Right atrium auricular region (tissue), 2 donors: ENCODE measurements at regions not wholly inside any gene's neighbourhood (a gene's known extent, or its start where the extent isn't known, plus 50 kb on each side); places are given as distances from the start of the nearest gene placed in this dataset.

Experiments
- DNase-seq: peaks from one replicate; pipeline ENCODE4 v3.0.0-alpha.2; 2019; ENCODE audit warnings: low spot score
- H3K27ac ChIP-seq, 2 donors: fragments of 200-600 bp; sonication (generic); 1 replicate in 1 of 2; 2 replicates in 1 of 2; pipeline ENCODE4 v1.5.1; 2016 to 2019
- H3K27me3 ChIP-seq, 2 donors: fragments of 200-600 bp; sonication (generic); one replicate each; pipeline versions ENCODE4 v1.5.1 to v1.6.0; 2017 to 2019
- H3K36me3 ChIP-seq: fragments of 200-600 bp; sonication (generic); one replicate; pipeline ENCODE4 v1.5.1; 2016
- H3K4me1 ChIP-seq, 2 donors: fragments of 200-600 bp; sonication (generic); one replicate each; pipeline versions ENCODE4 v1.5.1 to v1.6.0; 2017 to 2019
- H3K4me3 ChIP-seq, 2 donors: fragments of 200-600 bp; sonication (generic); 1 replicate in 1 of 2; 2 replicates in 1 of 2; pipeline ENCODE4 v1.5.1; 2017 to 2019; ENCODE audit warnings: mild to moderate bottlenecking in 1 of 2, moderate library complexity in 1 of 2
- H3K9me3 ChIP-seq, 2 donors: fragments of 200-600 bp; sonication (generic); one replicate each; pipeline ENCODE4 v1.5.1; 2019
- TF ChIP-seq, protein P1 (sequence below), 2 donors: fragments of 200-600 bp; sonication (generic); IDR thresholded peaks; one replicate each; pipeline ENCODE4 v1.5.1; 2019; ENCODE audit warnings: antibody characterized with exemption in 2 of 2

GRCh38 chr12:127860536-127860935 lies 406.4 kb upstream of the TMEM132C start:
- H3K4me3 ChIP-seq: no peak overlapping the region
- peaks cover 0 to 5% of the 10 kb centered on the region in 2 donors for H3K9me3 ChIP-seq
- no peaks in the 10 kb centered on the region for H3K4me1 ChIP-seq
- no peak for DNase-seq
- TF ChIP-seq, protein P1, sequence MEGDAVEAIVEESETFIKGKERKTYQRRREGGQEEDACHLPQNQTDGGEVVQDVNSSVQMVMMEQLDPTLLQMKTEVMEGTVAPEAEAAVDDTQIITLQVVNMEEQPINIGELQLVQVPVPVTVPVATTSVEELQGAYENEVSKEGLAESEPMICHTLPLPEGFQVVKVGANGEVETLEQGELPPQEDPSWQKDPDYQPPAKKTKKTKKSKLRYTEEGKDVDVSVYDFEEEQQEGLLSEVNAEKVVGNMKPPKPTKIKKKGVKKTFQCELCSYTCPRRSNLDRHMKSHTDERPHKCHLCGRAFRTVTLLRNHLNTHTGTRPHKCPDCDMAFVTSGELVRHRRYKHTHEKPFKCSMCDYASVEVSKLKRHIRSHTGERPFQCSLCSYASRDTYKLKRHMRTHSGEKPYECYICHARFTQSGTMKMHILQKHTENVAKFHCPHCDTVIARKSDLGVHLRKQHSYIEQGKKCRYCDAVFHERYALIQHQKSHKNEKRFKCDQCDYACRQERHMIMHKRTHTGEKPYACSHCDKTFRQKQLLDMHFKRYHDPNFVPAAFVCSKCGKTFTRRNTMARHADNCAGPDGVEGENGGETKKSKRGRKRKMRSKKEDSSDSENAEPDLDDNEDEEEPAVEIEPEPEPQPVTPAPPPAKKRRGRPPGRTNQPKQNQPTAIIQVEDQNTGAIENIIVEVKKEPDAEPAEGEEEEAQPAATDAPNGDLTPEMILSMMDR (IDR thresholded peaks at IDR 0.05): no peak
- no peak overlapping the region for H3K27ac ChIP-seq
- no peaks in the 10 kb centered on the region for H3K27me3 ChIP-seq
- no peaks in the 10 kb centered on the region for H3K36me3 ChIP-seq

DNA sequence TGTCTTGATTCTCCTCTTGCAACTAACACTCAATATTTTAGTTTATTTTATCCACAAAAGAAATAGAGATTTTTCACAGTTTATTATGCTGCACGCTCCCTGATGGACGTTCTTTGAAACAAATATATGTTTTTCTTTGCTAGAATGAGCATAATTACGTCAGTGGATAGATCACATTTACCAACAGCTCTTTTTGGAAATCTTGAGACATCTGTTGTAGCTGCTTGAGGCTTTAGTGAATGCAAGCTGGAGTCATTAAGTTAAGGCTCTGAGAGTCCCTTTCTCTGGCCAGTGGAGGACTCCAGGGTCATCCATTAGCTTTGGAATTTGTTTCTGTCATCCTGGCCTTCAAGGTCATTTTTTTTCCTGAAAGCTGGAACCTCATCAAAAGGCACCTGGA lies 405.6 kb upstream of the TMEM132C start:
- Histone ChIP-seq H3K4me1 (no peaks in the 10 kb centered on the region), H3K36me3 (no peaks in the 10 kb centered on the region), H3K27me3 (no peaks in the 10 kb centered on the region), H3K4me3 (no peak overlapping the region), H3K9me3 (peaks cover 0 to 10% of the 10 kb centered on the region in 2 donors), H3K27ac (no peak overlapping the region)
- DNase-seq: no peak
- TF ChIP-seq, protein P1 (IDR thresholded peaks at IDR 0.05): no peak

DNA sequence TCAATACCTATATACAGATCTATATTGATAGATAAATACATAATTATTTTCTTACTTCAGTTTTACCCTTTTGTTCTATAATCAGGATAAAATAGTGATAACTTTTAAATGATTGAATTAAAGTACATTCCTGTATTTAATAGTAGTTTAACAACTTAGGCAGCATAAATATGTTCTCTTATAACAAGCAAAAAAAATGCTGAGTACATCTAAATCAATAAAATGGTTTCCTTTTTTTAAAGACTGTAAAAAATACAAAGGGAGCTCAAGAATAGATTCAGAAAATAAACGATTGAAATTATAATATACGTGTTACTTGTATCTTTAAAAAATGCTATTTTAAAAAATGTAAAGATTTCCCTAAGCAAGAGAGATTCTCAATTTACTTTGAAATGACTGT lies 393.7 kb upstream of the TMEM132C start:
- DNase-seq: no peak
- Histone ChIP-seq H3K36me3 (no peaks in the 10 kb centered on the region), H3K9me3 (no peaks in the 10 kb centered on the region), H3K27ac (no peak overlapping the region), H3K27me3 (no peaks in the 10 kb centered on the region), H3K4me3 (no peak overlapping the region), H3K4me1 (no peaks in the 10 kb centered on the region)
- TF ChIP-seq, protein P1 (IDR thresholded peaks at IDR 0.05): no peak

DNA sequence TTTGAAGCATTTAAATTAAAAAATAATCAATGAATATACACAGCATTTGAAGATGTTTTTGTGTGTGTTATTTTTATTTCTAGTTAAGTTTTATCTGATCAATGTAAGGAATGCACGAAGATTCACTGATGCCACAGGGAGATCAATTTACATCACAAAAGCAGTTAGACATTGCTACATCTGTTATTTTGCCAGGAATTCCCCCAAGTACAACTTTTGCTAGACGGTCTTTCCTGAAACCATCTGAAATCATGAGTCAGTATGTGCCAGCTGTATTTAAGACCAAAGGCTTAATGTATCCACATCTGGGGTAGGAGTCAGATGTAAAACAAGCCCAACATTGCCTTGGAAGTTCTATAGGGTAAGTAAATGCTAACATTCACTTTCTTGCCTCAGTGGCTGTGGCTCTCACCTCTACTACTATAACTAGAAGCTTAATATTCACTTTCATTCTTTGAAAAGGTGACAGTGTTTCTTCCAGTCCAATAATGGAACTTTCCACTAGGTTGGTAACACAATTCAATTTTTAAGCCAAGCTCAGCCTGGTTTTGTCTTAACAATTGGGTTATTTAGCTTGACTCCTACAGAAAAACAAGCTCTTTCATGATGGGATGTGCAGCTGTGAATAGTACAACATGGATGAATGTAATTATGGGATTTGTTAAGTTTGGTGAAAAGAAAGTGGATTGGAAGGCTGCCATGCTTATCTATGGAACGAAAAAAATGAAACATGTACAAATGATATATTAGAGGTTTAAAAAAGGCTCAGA lies 385.4 kb upstream of the TMEM132C start:
- DNase-seq: no peak
- Histone ChIP-seq H3K9me3 (no peaks in the 10 kb centered on the region), H3K27ac (no peak overlapping the region), H3K36me3 (no peaks in the 10 kb centered on the region), H3K4me3 (no peak overlapping the region), H3K4me1 (no peaks in the 10 kb centered on the region), H3K27me3 (no peaks in the 10 kb centered on the region)
- TF ChIP-seq, protein P1 (IDR thresholded peaks at IDR 0.05): no peak

DNA sequence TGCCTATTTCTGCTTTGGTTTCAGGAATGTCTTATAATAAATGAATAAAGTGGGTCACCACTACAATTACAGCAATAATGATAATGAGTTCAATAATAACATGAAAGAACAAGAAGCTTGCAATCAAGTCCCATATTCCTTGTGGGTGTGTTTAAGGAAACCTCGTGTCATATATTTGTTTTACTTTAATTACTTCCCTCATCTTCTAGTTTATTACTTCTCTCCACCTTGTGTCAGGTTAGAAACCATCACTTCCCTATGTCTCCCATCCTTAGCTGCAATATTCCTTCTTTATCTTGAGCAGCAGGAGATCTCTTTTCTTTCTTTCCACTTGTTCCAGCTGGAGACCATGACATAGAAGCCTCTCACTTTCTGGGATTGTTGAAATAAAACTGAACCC lies 384.0 kb upstream of the TMEM132C start:
- H3K27ac ChIP-seq: no peak overlapping the region
- DNase-seq: no peak
- H3K4me3 ChIP-seq: no peak overlapping the region
- TF ChIP-seq, protein P1 (IDR thresholded peaks at IDR 0.05): no peak
- no peaks in the 10 kb centered on the region for H3K9me3 ChIP-seq
- H3K36me3 ChIP-seq: no peaks in the 10 kb centered on the region
- H3K4me1 ChIP-seq: no peaks in the 10 kb centered on the region
- no peaks in the 10 kb centered on the region for H3K27me3 ChIP-seq
